ENCODE measurements at regions not wholly inside any gene's neighbourhood (a gene's known extent, or its start where the extent isn't known, plus 50 kb on each side); places are given as distances from the start of the nearest gene placed in this dataset.
A peak's percentile ranks its signal among the peaks of the same experiment; 100 is the strongest.

GRCh38 chr10:3500408-3500856, 284.6 kb downstream of the KLF6 start:
- Mint-ChIP-seq H3K4me3 (no peak overlapping the region), H3K9me3 (no peaks in the 10 kb centered on the region), H3K27ac (no peak overlapping the region), H3K27me3 (ENCODE audit: low read depth) (no peaks in the 10 kb centered on the region), H3K4me1 (peaks cover 13% of the 10 kb centered on the region), H3K36me3 (ENCODE audit: low read depth) (no peaks in the 10 kb centered on the region)
- no peak for TF ChIP-seq CTCF (IDR thresholded peaks at IDR 0.05; ENCODE audit: unreplicated experiment in 3 of 3)

GRCh38 chr10:3499120-3499519, 285.9 kb downstream of the KLF6 start:
- Mint-ChIP-seq H3K27ac (no peak overlapping the region), H3K4me1 (peaks cover 22% of the 10 kb centered on the region), H3K9me3 (no peaks in the 10 kb centered on the region), H3K27me3 (ENCODE audit: low read depth) (peaks cover 7% of the 10 kb centered on the region), H3K36me3 (ENCODE audit: low read depth) (no peaks in the 10 kb centered on the region), H3K4me3 (no peak overlapping the region)
- no peak for TF ChIP-seq CTCF (IDR thresholded peaks at IDR 0.05; ENCODE audit: unreplicated experiment in 3 of 3)

GRCh38 chr10:3497581-3497980, 287.4 kb downstream of the KLF6 start:
- TF ChIP-seq CTCF (IDR thresholded peaks at IDR 0.05; ENCODE audit: unreplicated experiment in 3 of 3) = no peak
- H3K4me3 Mint-ChIP-seq = no peak overlapping the region
- peaks cover 8% of the 10 kb centered on the region for H3K27me3 Mint-ChIP-seq (ENCODE audit: low read depth)
- H3K36me3 Mint-ChIP-seq (ENCODE audit: low read depth) = no peaks in the 10 kb centered on the region
- no peak overlapping the region for H3K27ac Mint-ChIP-seq
- no peaks in the 10 kb centered on the region for H3K9me3 Mint-ChIP-seq
- peaks cover 23% of the 10 kb centered on the region for H3K4me1 Mint-ChIP-seq

GRCh38 chr10:3496138-3496537, 288.9 kb downstream of the KLF6 start:
- H3K4me1 Mint-ChIP-seq = peaks cover 23% of the 10 kb centered on the region
- no peak for TF ChIP-seq CTCF (IDR thresholded peaks at IDR 0.05; ENCODE audit: unreplicated experiment in 3 of 3)
- no peak overlapping the region for H3K27ac Mint-ChIP-seq
- peaks cover 8% of the 10 kb centered on the region for H3K27me3 Mint-ChIP-seq (ENCODE audit: low read depth)
- H3K9me3 Mint-ChIP-seq = no peaks in the 10 kb centered on the region
- no peaks in the 10 kb centered on the region for H3K36me3 Mint-ChIP-seq (ENCODE audit: low read depth)
- H3K4me3 Mint-ChIP-seq = no peak overlapping the region

- H3K4me1 Mint-ChIP-seq = peaks cover 19% of the 10 kb centered on the region
- no peaks in the 10 kb centered on the region for H3K36me3 Mint-ChIP-seq (ENCODE audit: low read depth)
- peaks cover 6% of the 10 kb centered on the region for H3K9me3 Mint-ChIP-seq
- no peak overlapping the region for H3K27ac Mint-ChIP-seq
- peaks cover 8% of the 10 kb centered on the region for H3K27me3 Mint-ChIP-seq (ENCODE audit: low read depth)
- no peak overlapping the region for H3K4me3 Mint-ChIP-seq
- TF ChIP-seq CTCF (IDR thresholded peaks at IDR 0.05; ENCODE audit: unreplicated experiment in 3 of 3) = no peak
Measured at GRCh38 chr10:3495281-3495680, 289.7 kb downstream of the KLF6 start.

- Mint-ChIP-seq H3K27ac (peak overlapping the region; percentile 47 to 73 (median 49)), H3K4me1 (peaks cover 18% of the 10 kb centered on the region), H3K27me3 (ENCODE audit: low read depth) (peaks cover 8% of the 10 kb centered on the region), H3K9me3 (peaks cover 10% of the 10 kb centered on the region), H3K4me3 (peak overlapping the region; percentile 27 to 59 (median 29)), H3K36me3 (ENCODE audit: low read depth) (no peaks in the 10 kb centered on the region)
- no peak for TF ChIP-seq CTCF (IDR thresholded peaks at IDR 0.05; ENCODE audit: unreplicated experiment in 3 of 3)
Measured at GRCh38 chr10:3494838-3495230, 290.2 kb downstream of the KLF6 start.
